Thyroid gland (tissue), 4 donors: ENCODE measurements at regions not wholly inside any gene's neighbourhood (a gene's known extent, or its start where the extent isn't known, plus 50 kb on each side); places are given as distances from the start of the nearest gene placed in this dataset.

Experiments
- POLR2A ChIP-seq, 2 donors: fragments of 450-650 bp; IDR thresholded peaks; one replicate each; pipeline ENCODE4 v1.6.1; 2017; ENCODE audit warnings: antibody characterized with exemption in 2 of 2, mild to moderate bottlenecking in 2 of 2, moderate library complexity in 1 of 2
- TF ChIP-seq, protein P1 (sequence below), 6 experiments: fragments of 200-600 bp in 3 of 6; fragments of 450-650 bp in 3 of 6; sonication (generic) in 3 of 6; IDR thresholded peaks; one replicate each; pipeline ENCODE4 v1.5.1; 2016 to 2019; ENCODE audit warnings: antibody characterized with exemption in 6 of 6, mild to moderate bottlenecking in 2 of 6, inconsistent platforms in 1 of 6, moderate library complexity in 1 of 6

DNA sequence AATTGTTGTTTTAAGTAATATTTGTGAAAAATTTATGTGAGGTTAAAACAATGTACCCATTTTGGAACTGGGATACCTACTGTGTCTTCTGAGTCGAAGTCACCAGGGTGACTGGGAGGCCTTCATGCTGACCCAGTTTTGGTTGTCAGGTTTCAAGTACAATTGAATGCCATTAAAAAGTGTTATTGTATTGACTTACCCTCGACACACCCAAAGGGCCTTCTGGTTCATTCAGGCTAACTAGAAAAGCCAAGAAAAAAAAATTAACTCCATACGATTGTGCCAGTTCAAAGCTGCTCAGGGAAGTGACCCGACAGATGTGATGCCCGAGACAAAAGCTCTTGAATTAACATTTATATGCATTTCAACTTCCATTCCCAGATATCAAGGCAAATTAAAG lies 190.0 kb downstream of the ST6GAL2 start:
- TF ChIP-seq, protein P1, sequence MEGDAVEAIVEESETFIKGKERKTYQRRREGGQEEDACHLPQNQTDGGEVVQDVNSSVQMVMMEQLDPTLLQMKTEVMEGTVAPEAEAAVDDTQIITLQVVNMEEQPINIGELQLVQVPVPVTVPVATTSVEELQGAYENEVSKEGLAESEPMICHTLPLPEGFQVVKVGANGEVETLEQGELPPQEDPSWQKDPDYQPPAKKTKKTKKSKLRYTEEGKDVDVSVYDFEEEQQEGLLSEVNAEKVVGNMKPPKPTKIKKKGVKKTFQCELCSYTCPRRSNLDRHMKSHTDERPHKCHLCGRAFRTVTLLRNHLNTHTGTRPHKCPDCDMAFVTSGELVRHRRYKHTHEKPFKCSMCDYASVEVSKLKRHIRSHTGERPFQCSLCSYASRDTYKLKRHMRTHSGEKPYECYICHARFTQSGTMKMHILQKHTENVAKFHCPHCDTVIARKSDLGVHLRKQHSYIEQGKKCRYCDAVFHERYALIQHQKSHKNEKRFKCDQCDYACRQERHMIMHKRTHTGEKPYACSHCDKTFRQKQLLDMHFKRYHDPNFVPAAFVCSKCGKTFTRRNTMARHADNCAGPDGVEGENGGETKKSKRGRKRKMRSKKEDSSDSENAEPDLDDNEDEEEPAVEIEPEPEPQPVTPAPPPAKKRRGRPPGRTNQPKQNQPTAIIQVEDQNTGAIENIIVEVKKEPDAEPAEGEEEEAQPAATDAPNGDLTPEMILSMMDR (IDR thresholded peaks at IDR 0.05) = no peak
- TF ChIP-seq POLR2A (IDR thresholded peaks at IDR 0.05) = no peak
